Upper lobe of left lung (tissue), 4 donors: ENCODE measurements at regions not wholly inside any gene's neighbourhood (a gene's known extent, or its start where the extent isn't known, plus 50 kb on each side); places are given as distances from the start of the nearest gene placed in this dataset.
"Not testable (repeated sequence)": the region's sequence is repeated elsewhere in the genome, so short reads cannot be mapped to it uniquely, and the experiment has no call there.

Source experiments
- CTCF ChIP-seq, 6 experiments: fragments of 450-650 bp in 4 of 6; fragments of 200-600 bp in 2 of 6; sonication (generic) in 2 of 6; IDR thresholded peaks; one replicate each; pipeline ENCODE4 v1.5.1; 2016 to 2019; ENCODE audit warnings: antibody characterized with exemption in 6 of 6
- POLR2A ChIP-seq, 4 donors: fragments of 450-650 bp; IDR thresholded peaks; one replicate each; pipeline ENCODE4 v1.5.1; 2016 to 2017; ENCODE audit warnings: antibody characterized with exemption in 4 of 4, mild to moderate bottlenecking in 2 of 4

GRCh38 chr7:75215460-75215859, 123.1 kb downstream of the GTF2IRD2B start:
- TF ChIP-seq CTCF, POLR2A (IDR thresholded peaks at IDR 0.05): not testable (repeated sequence)
